Suppressor macrophage (primary cell): ENCODE measurements at regions not wholly inside any gene's neighbourhood (a gene's known extent, or its start where the extent isn't known, plus 50 kb on each side); places are given as distances from the start of the nearest gene placed in this dataset.

Experiments used
- DNase-seq, 4 experiments: peaks; one replicate each; pipeline ENCODE4 v3.0.0-alpha.2; 2020 to 2022

GRCh38 chr2:239818531-239819011 lies 206.6 kb downstream of the NDUFA10 start:
- DNase-seq = no peak

- DNase-seq = no peak
These were observed 207.1 kb downstream of the NDUFA10 start for GRCh38 chr2:239818086-239818485.

GRCh38 chr2:239817468-239818031 lies 207.6 kb downstream of the NDUFA10 start:
- DNase-seq = peak in 3 of 4 experiments; percentile 32 to 46 (median 37)

- no peak for DNase-seq
These were observed 208.3 kb downstream of the NDUFA10 start for GRCh38 chr2:239816576-239817467.

- no peak for DNase-seq
These were observed 209.5 kb downstream of the NDUFA10 start for GRCh38 chr2:239815671-239816070.

GRCh38 chr2:239814861-239815601 lies 210.1 kb downstream of the NDUFA10 start:
- no peak for DNase-seq

- no peak for DNase-seq
These were observed 210.9 kb downstream of the NDUFA10 start for GRCh38 chr2:239814116-239814860.

GRCh38 chr2:239813261-239814115 lies 211.7 kb downstream of the NDUFA10 start:
- DNase-seq = no peak

- DNase-seq = no peak
These were observed 213.2 kb downstream of the NDUFA10 start for GRCh38 chr2:239811806-239812560.

GRCh38 chr2:239811111-239811781 lies 213.9 kb downstream of the NDUFA10 start:
- DNase-seq = no peak

GRCh38 chr2:239809391-239809790 lies 215.8 kb downstream of the NDUFA10 start:
- DNase-seq = no peak

GRCh38 chr2:239807568-239807967 lies 217.6 kb downstream of the NDUFA10 start:
- DNase-seq = no peak

- DNase-seq = no peak
These were observed 218.2 kb downstream of the NDUFA10 start for GRCh38 chr2:239806758-239807434.

GRCh38 chr2:239806276-239806675 lies 218.9 kb downstream of the NDUFA10 start:
- DNase-seq = no peak

GRCh38 chr2:239805414-239805813 lies 219.7 kb downstream of the NDUFA10 start:
- DNase-seq = no peak

- DNase-seq = no peak
These were observed 220.2 kb downstream of the NDUFA10 start for GRCh38 chr2:239805043-239805329.

GRCh38 chr2:239804161-239805042 lies 220.7 kb downstream of the NDUFA10 start:
- no peak for DNase-seq

GRCh38 chr2:239803766-239804115 lies 221.4 kb downstream of the NDUFA10 start:
- DNase-seq = no peak
